ENCODE measurements at regions not wholly inside any gene's neighbourhood (a gene's known extent, or its start where the extent isn't known, plus 50 kb on each side); places are given as distances from the start of the nearest gene placed in this dataset.
"Not testable (repeated sequence)": the region's sequence is repeated elsewhere in the genome, so short reads cannot be mapped to it uniquely, and the experiment has no call there.

DNA sequence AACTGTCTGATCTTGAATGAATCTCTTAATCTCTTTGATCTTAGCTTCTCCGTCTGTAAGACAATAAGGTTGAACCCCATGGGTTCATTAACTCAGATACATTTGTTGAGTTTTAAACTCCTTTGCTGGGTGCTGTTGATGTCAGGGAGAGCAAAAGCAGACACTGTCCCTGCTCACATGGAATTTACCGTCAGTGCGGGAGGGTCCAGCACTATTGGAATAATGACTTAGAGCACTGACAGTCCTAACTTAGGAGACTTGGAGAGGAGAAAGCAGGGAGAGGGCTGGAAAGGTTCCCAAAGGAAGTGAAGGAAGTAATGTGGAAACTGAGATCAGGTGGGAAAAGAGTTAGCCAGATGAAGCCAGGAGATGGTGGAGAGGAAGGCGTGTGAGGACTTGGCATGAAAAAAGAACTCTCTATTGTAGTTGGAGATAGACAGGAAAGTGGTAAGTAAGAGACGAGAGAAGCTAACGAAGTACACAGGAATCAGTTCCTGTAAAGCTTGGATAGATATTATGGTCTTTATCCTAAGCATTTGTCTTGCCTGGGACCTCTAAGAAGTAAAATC lies 141.4 kb upstream of the SERTAD2 start:
- DNase-seq (ENCODE audit: low spot score) = no peak

DNA sequence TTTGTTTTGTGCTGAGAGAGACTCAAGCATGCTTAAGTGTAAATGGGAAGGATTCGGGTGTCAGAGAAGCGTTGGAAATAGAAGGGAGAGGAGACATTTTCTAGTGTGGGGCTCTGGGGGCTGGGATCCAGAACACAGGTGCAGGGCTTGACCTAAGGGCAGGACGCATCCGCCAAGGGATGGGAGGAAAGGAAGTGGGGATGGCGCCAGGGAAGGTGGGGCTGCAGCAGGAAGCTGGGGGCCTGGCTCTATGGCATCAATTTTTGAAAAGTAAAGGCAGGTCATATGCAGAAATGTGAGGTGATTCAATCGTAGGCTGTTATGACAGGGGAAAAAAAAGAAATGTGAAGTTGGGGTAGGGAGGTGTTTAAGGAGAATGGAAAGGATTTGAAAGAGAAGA lies 143.2 kb upstream of the SERTAD2 start:
- no peak for DNase-seq (ENCODE audit: low spot score)

DNA sequence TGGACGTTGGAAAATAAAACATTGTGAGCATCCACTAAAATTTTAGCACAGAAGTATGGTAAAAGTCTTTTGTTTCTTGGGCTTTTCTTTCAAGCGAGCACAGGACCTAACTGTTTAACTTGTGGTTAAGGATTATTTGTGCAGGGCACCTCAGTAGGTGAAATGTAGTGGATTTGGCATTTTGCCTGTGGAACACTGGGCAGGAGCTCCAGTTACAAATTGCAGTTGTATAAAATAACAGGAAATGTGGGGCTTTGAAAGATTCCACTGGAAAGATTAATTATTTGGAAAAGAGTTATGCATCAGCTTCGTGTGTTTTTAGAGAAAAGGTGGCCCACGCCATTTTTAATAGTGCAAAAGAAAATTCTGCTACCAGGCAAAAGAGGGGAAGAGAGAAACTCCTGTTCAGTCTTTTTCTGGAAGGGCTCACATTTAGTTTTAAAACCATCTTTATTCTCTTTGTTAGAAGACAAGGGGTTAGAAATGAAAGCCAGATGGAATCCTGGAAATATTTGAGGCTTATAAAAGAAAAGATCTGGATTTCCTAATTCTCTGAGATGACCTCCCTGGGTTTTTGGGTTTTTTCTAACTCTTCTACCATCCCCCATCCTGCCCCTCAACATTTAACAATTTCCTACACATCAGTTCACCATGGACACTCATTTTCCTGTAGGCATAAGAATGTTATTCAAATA lies 144.3 kb upstream of the SERTAD2 start:
- no peak for DNase-seq (ENCODE audit: low spot score)

DNA sequence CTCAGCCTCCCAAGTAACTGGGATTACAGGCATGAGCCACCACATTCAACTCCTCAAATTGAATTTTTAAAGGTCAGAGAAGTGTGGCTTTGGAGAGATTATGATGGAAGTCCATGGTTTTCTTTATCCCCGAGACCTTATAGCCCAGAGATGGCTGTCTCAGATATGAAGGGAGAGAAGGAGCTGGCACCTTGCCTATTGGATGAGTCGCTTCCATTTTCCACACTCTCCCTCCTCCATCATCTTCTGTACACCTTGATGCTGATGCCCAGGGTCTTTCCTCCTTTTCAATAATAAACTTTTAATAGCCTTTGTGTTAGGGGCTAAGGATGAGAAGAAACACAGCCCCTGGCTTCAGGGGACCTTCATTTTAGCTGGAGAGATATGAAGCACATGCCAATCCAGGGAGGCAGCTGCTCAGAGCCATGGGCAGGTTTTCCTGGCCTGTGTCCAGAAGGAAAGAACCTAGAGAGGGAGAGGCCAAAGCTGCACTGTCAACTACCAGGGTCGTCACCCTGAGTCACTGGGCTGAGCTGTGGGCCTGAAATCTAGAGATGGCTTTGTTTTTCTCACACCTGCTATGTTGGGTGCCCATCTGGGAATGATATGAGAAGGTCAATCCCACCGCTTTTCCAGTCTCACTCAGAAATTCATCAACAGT lies 146.0 kb upstream of the SERTAD2 start:
- no peak for DNase-seq (ENCODE audit: low spot score)

DNA sequence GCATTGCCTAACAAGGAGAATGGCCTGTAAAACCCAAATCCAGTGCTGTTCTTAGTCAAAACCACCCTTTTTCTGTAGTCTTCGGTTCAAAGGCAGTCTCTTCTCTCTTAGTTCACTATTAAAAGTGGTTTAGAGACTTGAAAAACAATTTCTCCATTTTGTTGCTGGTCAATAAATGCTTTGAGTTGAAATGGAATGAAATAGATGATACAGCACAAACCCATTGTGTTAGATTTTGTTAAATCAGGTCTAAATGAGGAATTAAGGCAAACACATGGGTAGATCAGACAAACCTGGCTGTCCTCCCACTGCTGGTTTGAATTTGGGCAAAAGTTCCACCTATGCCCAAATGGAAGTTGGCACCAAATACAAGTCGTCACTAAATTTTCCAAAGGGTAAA lies 150.1 kb upstream of the SERTAD2 start:
- no peak for DNase-seq (ENCODE audit: low spot score)

DNA sequence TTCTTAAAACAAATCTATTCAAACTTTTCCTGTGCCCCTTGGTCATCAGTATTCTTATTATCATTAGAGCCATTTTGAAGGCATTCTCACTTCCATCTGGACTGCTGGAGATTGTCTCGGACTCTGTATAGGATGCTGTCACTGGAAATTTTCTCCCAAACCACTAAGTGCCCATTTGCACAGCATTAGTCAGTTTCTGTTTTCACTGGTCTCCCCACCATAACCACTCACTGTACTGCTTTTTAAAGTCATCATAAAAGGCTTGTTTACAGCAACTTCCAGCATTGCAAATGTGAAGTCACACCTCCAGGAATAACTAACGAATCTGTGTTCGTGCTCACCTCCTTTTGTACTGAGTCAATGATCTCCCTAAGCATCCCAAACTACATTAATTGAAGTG lies 150.9 kb upstream of the SERTAD2 start:
- no peak for DNase-seq (ENCODE audit: low spot score)

DNA sequence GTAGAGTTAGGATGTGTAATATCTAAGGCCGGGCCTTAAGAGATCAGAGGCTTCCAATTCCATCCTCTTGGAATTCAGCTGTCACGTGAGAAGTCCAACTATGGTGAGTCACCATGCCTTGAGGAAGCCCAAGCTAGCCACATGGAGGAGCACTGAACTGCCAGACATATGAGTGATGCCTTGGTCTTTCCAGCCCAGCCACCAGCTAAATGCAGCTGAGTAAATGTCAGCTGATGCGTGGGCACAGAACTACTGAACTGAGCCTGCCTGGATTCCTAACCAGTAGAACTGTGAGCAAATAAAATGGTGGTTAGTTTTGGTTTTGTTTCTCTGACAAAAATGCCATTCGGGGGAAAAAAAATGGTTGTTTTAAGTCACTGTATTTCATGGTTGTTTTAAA lies 153.7 kb upstream of the SERTAD2 start:
- no peak for DNase-seq (ENCODE audit: low spot score)

DNA sequence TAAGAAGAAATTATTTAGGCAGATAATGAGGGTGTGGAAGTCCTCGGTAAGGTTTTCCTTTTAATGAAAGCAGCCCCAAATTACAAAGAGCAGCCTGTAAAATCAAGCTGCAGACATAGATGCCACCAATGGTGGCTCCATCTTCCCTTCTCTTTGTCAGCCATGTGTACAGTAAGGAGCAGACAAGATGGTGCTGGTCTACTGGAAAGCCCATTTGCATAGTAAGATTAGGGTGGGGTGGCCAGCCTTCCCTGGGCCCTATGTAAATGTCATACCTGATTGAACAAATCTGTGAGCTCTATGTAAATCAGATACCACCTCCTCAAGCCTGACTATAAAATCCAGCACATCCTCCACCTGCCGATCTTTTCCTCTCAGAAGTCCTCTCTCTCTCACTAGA lies 154.4 kb upstream of the SERTAD2 start:
- no peak for DNase-seq (ENCODE audit: low spot score)

DNA sequence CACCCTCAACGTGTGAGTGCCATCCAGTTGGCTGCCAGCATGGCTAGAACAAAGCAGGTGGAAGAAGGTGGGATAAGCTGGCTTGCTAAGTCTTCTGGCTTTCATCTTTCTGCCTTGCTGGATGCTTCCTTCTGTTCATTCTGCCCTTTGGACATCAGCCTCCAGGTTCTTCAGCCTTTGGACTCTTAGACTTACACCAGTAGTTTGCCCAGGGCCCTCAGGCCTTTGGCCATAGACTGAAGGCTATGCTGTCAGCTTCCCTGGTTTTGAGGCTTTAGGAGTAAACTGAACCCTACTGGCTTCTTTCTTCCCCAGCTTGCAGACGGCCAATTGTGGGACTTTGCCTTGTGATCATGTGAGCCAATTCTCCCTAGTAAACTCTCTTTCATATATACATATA lies 155.0 kb upstream of the SERTAD2 start:
- DNase-seq (ENCODE audit: low spot score) = no peak

DNA sequence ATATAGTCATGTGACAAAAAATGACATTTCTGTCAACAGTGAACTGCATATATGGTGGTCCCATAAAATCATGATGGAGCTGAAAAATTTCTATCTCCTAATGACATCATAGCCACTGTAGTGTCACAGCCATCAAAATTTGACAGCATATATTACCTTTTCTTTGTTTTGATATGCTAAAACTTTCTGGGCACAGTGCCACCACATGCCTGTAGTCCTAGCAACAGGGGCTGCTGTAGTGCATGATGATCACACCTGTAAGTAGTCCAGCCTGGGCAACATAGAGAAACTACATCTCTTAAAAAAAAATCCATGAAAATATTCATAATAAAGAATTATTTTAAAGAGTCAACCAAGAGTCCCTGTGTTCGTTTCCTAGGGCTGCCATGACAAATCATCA lies 155.5 kb upstream of the SERTAD2 start:
- DNase-seq (ENCODE audit: low spot score) = no peak

DNA sequence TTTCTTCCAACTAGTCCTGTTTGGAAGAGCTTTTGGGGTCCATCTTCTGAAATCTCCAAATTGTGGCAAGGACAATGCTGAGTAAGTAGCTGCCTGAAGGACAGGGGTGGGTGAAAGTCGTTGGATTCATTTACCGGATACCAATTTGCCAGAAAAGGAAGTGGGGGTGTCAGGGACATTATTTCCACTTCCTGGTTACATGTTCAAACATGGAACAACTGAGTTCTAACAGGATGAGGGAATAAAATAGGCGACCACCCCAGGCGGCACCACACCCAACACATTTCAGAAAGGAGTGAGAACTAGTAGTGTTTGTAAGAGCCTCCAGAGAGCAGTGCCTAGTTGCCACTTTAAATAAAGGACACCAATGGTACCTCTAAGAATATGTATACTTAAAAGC lies 158.6 kb upstream of the SERTAD2 start:
- DNase-seq (ENCODE audit: low spot score) = no peak

DNA sequence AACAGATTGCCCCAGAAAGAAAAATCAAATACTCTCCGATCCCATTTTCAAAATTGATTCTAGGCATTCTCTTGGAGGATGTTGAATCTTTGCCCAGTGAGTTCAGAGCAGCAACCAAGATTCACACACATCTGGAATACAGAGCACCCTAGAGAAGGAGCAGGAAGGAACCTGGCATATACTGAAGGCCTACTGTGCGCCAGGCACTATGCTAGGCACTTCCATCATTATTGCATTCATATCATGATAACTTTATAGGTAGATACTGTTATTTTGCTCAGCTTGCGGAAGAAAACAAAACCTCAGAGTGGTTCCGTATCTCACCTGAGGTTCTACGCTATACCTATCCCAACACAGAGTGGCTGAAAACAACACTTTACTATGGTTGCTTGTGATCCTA lies 160.3 kb upstream of the SERTAD2 start:
- DNase-seq (ENCODE audit: low spot score) = no peak

DNA sequence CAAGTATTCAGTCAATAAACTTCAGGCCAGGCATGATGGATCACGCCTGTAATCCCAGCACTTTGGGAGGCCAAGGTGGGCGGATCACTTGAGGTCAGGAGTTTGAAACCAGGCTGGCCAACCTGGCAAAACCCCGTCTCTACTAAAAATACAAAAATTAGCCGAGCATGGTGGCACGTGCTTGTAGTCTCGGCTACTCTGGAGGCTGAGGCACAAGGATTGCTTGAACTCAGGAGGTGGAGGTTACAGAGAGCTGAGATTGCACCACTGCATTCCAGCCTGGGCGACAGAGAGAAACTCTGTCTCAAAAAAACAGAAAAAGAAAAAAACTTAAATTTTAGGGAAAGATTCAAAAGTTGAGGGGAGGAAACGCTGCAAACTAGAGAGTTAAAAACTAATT lies 162.8 kb upstream of the SERTAD2 start:
- DNase-seq (ENCODE audit: low spot score) = not testable (repeated sequence)

DNA sequence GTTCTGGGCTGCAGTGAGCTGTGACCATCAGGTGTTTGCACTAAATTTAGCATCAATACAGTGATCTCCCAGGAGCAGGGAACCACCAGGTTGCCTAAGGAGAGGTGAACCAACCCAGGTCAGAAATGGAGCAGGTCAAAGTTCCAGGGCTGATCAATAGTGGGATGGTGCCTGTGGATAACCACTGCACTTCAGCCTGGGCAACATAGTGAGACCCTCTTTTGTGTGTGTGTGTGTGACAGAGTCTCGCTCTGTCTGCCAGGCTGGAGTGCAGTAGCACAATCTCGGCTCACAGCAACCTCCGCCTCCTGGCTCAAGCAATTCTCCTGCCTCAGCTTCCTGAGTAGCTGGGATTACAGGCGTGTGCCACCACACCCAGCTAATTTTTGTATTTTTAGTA lies 163.7 kb upstream of the SERTAD2 start:
- DNase-seq (ENCODE audit: low spot score) = no peak

DNA sequence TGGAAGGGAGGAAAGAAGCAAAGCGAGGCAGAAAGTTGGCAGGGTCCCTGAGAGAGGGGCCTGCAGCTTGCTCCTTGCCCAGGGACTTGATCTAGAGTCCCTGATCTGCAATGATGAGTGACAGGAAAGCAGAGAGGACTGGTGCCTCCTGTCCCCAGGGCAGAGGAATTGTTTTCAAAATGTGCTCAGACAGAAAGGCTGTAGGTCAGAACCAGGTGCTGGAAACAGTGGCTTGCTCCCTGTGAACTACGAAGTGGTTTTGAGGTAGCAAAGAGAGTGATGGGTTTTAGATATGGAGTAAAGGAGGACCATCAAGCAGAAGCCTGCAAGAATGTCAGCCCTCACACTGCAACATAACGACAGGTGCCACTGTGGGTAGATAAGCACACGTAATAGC lies 164.9 kb upstream of the SERTAD2 start:
- DNase-seq (ENCODE audit: low spot score) = no peak

DNA sequence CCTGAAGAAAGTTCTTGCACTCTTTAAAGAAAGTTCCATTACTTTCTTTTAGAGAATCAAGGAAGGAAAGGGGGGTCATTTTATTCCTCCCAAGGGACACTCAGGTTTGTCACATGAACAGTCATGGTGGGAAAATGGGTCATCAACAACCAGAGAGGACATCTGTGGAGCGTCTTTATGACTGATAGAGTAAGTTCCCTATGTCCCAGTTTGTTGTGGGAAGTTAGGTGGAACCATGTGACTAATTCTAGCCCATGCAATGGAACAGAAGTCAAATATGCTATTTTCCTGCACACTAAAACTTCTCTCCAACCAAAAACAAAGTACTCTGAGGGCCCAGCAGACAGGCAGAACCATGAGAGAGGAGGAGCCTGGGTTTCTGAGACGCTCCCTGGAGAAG lies 165.6 kb upstream of the SERTAD2 start:
- no peak for DNase-seq (ENCODE audit: low spot score)

DNA sequence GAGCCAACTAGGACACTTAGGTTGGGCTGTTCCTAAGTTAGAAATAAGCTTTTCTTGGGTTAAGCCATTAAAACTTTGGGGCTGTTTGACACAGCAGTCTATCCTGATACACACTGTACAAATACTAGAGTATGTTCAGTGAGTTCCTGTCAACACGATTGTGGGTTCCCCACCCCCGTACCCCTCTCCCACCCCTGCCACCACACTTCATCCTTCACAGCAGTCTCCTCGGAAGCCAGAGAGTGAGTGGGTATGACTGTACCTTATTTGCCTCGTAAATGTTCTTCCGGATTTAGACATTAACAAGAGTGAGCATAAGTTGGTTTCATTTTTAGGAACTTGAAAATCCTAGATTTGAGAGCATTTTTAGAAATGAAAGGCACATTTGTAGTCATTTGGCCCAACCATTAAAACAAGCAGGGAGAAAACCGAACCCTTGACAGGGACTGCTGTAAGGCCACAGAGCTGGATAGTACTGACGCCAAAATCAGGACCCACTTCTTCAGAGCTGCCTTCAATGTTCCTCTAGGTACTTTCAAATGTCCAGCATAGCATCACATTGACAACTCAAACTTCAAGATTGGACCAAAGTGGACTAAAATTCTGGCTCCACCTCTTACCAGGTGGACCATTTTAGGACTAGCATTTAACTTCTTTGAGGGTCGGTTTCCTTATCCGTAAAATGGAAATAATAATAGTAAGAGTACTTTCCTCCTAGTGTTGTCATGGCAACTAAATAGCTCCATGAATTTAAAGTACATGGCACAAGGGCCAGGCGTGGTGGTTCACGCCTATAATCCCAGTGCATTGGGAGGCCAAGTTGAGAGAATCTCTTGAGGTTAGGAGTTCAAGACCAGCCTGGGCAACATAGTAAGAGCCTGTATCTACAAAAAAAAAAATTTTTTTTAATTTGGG lies 166.3 kb upstream of the SERTAD2 start:
- DNase-seq (ENCODE audit: low spot score) = peak; percentile 70

DNA sequence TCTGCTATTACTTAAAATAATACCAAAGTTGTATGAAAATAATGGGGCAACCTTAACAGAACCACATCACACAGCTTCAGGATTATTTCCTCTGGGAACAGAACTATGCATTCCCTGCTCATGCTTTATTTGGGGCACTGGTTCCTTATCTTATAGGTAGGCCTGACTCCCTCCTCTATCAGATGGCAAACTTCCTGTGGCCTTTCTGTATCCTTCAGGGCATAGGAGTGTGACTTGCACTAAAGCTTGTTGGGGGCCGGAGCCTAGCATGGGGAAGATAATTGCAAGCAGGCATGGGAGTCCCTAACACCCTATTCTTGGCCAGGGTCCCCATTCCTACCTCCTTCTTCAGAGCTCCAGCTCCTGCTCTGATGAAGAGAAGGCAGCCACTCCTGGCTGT lies 167.2 kb upstream of the SERTAD2 start:
- DNase-seq (ENCODE audit: low spot score) = no peak

DNA sequence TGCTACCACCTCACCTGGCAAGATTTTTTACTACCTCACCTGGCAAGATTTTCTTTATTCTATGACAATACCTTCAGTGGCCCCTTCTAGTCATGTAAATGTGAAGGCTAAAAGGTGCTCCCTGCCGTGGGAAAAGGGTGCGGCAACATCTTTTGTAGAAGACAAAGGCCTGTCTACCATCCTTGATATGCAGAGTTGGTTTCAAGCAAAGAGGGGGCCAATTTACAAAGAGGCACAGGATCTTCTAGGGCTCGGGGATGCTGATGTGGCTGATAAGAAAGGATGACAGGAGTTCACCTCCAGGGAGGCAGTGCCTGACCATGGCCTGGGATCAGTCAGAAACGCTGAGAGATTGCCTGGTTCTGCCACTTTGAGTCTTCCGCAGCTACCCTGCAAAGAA lies 165.4 kb upstream of the SLC1A4 start:
- DNase-seq (ENCODE audit: low spot score) = no peak

DNA sequence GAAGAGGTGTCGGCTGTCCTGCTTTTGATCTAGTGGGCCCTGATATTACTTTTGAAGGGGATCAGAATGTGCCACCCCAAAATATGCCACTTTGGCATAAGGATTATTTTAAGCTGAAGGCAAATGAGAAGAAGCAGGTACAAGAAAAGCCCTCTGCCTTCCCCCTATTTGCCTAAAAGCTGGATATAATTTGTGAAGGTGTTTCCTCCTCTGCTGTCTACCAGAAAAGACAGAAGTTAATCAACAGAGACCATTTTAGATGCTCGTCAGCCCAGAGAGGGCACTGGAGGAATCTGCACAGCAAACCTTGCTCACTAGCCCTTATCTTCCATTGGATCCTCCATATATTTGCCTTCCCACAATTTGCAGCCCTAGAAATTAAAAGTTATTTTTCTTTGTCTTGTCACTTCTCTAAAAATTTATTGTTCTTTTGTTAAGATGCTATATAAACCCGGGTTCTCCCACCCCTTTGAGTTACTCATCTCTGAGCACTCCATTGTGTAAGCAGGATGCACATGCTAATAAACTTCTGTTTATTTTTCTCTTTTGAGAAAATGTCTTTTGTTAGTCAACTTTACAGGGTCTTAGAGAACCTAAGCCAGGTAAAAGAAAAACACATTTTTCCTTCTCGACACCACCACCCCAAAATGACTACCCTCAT lies 163.2 kb upstream of the SLC1A4 start:
- no peak for DNase-seq (ENCODE audit: low spot score)

DNA sequence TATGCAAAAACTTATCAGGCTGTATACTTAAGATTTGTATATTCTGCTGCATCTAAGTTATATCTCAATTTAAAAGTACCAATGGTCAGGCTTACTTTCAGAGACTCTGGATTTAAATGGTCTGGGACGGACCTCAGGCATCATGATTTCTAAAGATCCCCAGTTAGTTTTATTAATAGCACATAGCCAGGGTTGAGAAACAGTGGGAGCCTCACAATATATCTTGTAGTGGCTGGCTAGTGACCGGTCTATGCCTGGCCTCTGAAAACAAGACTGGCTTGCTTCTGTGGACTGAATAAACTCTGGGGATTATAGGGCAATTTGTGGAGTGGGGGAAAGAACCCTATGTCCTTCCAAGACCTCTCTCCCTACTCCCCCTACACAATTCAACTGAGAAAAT lies 162.5 kb upstream of the SLC1A4 start:
- no peak for DNase-seq (ENCODE audit: low spot score)

DNA sequence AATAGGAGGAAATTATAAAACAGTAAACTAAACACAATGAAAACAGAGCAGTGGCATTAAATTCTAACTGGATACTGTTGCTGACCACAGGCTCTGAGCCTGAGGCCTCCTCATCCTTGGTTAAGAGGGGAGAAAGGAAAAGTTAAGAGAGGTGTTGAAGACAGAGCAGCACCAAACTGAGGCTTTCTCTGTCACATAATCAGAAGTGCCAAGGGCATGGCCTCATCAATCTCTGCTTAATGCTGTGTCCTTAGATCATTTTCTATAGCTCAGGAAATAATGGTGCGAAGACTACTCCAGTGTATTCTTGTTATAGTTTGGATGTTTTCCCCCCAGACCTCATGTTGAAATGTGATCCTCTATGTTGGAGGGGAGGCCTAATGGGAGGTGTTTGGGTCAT lies 160.9 kb upstream of the SLC1A4 start:
- DNase-seq (ENCODE audit: low spot score) = no peak
